GM21825 (cell line): ENCODE measurements at regions not wholly inside any gene's neighbourhood (a gene's known extent, or its start where the extent isn't known, plus 50 kb on each side); places are given as distances from the start of the nearest gene placed in this dataset.
"Not testable (repeated sequence)": the region's sequence is repeated elsewhere in the genome, so short reads cannot be mapped to it uniquely, and the experiment has no call there.

Source experiments
- ATAC-seq: cut with Tn5 transposase; IDR thresholded peaks from one replicate; pipeline ENCODE4 v1.9.1; 2021; ENCODE audit warnings: mild to moderate bottlenecking, moderate library complexity; ENCODE audit not compliant: unreplicated experiment

DNA sequence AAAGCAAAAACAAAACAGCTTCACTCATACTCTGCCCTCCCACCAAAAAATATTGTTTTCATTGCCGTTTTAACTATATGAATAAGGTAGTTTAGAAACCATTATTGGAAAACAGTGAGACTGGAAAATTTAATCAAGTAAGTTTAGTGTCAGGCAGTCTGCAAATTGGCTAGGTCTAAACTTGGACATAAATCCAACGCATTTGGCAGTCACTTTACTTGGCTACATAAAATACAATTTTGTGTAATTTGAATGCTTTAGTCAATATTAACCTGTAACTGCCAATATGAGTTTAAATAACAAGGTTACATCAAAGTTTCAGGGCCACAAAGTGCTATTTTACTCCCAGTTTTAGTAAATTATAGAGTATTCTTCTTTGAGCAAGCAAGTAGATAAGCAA lies 202.3 kb upstream of the SLC38A2 start:
- ATAC-seq, result no peak

DNA sequence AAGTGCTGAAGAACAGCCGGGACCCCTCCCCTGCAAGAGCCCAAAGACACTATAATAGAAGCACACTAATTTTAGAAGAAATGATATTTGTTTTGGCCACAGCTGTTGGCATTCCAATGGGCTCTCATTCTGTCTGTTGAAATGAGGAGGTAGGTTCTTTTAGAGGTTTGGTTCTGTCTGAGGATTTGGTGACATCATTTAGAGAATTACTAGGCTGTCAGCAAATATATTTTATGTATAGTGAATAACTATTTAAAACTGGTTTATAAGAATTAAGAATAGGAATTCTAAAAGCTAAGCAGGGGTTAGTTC lies 200.7 kb upstream of the SLC38A2 start:
- no peak for ATAC-seq

DNA sequence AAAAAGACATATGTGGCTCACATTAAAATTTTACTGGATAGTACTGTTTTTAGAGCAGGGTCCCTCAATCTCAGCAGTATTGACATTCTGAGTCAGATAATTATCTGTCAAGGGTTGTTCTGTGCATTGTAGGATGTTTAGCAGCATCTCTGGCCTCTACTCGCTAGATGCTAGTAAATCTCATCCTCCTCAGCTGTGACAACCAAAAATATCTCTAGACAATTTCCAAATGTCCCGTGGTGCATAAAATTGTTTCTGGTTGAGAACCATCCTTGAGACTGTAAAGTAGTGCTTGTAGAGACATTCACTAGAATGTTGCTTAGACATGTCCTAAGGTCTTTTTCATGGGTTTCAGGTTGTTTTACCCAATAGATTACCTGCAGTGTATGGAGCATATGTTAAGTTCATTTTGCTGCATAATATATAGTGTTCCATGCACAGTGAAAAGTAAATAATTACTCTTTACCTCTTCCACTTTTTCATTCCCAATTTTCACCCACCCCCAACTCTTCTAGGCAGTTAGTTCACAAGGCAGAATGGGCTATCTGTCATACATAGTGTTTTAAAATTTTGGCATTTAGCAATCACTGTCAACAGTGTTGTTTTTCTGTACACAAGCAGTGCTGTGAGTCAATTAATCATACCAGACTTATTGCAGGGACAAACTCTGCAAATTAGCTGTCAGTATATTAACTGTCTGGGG lies 200.2 kb upstream of the SLC38A2 start:
- no peak for ATAC-seq

DNA sequence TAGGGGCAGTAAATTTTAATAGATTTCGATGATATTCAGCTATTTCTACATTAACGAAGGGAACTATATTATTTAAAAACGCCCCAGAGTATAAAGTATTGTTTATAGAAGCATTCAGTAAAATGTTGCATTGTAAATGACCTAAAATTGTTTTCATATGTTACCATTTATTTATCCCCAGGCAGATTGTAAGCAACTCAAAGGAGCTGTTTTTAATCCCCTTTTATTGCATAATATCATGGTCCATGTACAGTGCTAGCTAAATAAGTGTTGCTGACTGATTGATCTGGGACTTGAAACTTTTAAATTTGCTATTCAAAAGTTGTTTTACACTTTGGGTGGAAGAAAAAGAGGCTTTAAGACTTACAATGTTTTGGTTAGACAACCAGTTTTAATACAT lies 199.0 kb upstream of the SLC38A2 start:
- no peak for ATAC-seq

DNA sequence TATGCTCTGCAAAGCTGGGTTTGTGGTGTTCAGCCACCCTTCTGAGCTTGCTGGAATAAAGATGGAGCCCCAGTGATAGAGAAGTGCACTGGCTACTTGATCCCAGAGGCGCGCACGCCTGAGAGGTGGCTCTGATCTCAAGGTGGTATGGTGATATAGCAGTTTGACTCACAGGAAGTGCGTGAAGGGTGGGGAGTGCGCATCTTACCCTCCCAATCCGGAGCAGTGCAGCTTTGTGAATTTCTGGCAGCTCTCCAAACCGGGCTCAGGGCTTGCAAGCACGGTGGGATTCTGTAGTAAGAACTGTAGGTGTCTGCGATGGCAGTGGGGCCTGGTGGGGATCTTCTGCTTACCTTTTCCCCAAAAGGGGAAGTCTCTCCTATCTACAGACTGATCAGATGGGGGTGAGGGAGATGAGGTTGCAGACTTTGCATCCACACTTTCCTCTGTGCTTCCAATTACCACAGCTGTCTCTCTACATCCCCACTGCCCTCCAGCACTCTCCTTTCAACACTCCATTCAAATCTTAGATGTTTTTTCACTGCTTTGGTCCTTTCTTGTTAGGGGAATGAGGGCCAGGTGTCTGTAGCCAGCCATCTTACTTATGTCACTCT lies 197.4 kb upstream of the SLC38A2 start:
- no peak for ATAC-seq

DNA sequence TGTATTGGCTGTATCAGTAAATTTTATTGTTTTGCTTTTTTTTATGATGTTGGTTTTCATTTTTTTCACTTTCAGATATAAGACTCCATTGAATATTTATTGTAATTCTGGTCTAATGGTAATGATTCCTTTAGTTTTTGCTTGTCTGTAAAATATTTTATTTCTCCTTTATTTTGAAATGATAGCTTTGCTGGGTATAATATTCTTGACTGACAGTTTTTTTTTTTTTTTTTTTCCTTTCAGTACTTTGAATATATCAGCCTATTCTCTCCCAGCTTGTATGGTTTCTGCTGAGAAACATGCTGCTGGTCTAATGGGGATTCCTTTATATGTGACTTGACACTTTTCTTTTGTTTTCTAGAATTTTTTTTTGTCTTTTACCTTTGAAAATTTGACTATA lies 195.1 kb upstream of the SLC38A2 start:
- no peak for ATAC-seq

DNA sequence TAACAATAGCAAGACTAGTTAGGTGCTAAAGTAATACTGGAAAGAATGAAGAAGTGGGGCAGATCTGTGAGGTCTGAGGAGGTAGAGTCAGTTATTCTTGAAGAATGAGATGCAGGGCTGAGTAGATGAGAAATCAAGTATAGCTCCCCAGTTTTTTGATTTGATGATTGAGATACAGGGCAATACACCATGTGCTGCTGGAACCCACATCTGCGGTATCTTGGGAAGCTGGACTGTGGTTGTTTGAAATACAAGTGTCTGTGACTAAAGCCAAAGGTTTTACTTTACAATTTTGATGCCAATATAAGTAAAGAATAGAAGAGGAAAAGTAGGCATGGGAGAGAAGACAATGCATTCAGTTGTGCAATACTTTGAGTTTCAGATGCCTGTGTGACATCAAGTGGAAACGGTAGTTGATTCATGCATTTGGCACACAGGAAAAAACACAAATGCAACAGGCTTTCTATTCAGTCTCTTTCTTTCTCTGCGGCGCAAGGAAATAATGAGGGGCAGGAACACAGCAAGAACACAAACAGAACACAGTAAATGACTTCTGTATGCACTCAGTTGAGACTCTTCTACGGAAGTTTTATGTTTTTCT lies 190.2 kb upstream of the SLC38A2 start:
- no peak for ATAC-seq

DNA sequence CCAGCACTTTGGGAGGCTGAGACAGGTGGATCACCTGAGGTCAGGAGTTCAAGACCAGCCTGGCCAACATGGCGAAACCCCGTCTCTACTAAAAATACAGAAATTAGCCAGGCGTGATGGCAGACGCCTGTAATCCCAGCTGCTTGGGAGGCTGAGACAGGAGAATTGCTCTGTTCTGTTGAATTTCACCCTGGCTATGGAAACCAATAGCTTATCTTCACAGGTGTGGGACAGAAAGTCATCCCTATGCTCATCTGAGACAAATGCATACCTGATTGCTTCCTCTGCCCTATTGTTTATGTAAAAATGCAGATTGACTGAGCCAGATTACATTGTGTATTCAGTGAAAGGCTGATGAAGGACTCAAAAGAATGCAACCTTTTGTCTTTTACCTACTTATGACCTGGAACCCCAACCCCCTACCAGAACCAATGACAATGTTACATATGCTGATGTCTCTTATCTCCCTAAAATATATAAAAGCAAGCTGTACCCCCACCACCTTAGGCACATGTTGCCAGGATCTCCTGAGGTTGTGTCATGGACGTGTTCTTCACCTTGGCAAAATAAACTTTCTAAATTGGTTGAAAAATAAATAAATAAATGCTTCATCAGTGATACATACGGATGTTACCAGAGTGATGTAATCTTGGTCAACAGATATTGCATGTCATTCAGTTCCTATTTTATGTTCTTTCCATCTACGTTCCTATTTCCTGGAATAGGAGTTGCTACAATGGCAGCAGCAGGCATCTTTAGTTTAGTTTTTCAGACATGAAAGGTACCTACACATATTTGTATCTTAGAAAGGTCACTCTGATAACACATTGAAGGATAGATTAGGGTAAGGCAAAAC lies 189.4 kb upstream of the SLC38A2 start:
- ATAC-seq, result not testable (repeated sequence)

DNA sequence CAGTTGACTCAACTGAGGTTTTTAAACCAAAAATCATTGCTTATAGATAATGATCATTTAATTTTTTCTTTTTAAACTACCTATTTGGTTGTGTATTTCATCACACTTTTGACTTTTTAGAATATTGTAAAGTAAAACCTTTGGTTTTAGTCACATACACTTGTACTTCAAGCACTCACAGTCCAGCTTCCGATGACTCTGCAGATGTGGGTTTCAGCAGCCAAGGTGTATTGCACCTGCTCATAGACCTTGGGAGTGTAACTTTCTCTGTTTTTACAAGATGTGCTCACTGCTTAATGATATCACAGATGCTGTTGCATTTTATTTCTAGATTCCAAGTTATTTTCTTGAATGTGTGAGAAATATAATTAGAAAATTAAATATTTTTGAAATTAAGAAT lies 188.3 kb upstream of the SLC38A2 start:
- no peak for ATAC-seq

DNA sequence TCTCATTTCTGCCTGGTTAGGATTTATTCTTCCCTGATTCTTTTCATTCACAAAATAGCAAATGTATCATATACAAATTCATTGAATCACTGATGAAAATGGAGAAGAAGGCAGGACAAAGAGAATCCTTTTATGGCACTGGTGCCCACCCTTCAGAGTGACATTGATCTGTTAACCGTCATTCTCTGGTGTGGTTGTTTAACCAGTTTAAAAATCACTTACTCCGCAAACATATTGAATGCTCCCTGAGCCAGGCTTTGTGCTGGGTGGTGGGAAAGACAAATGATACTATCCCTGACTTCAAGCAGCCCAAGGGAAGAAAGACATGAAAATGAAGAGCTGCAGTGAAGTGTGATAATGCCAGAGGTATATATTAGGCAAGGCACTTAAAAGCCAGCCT lies 187.5 kb upstream of the SLC38A2 start:
- no peak for ATAC-seq

DNA sequence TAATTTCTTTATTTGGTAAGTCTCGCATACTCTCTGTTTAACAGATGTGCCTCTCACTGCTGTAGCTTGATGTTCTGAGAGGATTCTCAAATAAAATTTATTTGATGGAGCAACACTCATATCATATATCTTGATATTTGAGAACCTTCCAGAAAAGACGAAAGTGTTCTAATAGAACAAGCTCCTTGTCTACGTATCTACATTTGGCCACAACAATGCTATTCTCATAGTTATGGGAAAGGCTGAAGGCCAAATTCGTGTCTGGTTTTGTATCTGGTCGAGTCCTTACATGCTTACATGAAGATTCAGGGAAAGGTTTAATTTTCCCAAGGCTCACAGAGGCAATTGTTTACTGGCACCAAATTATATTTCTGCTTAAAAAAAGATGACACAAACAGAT lies 186.7 kb upstream of the SLC38A2 start:
- ATAC-seq, result no peak

DNA sequence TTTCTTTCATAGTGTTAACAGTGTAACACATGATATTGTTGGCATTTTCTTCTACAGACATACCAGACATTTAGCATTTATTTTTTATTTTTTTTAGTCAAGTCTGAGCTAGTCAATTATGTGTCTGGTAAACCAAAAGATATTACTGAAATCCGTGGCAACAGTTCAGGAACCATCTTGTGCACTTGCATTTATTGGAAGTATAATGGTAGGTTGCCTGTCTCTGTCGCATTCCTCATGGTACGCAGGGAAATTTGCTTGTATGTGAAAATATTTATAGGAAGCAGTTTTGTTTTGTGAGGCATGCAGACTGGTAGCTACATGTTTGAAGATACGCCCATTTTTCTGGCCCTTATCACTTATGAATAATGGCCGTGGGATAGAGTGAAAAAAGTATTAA lies 186.1 kb upstream of the SLC38A2 start:
- ATAC-seq, result no peak

DNA sequence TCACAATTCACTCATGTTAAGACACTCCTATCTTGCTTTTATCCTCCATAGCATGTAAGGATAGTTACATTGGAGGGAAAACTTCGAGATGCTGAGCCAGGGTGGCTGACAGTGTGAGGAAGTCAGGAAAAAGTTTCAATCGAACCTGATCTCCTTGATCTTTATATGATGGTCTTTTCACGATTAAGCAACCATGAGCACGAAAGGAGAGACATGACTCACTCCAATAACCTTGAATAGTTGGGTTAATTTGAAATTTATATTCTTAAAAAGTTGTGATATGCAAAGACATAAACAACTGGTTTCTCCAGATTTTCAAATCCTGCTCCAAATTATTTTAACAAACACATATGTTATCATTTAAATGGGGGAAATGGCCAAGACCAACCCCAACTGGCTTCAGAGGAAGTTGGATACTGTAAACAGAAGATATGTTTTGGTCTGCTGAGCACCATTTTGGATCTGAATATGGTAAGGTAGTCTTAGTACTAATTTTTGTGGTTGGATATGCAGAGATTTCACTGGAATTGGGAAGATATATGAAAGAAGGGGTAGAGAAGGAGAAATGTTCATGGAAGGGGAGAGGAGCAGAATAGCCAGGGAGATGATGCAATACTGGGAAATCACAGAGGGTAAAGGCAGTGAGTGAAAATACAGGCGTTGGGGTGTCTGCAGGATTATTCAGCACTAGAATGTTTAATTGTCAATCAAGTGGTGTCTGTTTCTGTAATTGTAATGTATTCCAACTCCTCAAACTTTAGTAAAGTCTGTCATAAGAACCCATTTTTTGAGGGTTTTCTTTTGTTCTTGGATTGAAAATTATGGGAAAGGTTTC lies 185.2 kb upstream of the SLC38A2 start:
- ATAC-seq, result no peak

DNA sequence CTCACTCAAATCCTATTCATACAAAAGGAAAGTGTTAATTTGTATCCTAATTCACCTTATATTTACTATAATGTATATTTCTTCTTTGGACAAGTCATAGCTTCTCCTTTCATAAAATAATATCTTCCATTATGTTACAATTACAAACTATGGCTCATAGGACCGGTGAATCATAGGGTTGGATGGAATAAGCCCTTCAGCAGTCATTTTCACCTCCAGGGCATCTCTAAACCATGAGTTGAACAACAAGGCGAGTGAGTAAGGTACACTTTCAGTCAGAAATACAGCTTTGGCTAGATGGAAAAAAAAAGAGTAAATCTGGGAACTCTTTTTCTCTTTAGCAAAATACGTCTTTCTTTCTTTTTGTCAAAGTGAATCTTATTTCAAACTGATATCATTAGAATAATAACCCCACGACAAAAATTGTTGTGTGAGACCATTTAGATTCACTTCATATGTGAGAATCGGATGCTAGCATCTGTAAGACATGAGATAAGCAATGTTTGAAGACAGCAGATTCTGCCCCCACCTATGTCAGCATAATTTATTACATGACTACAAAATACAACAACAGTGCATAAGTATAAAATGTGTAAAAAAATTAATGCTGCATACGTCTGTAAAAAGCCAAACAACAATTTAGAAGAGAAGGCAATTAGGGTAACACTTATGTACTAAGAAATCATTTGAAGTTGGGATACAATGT lies 184.4 kb upstream of the SLC38A2 start:
- no peak for ATAC-seq

DNA sequence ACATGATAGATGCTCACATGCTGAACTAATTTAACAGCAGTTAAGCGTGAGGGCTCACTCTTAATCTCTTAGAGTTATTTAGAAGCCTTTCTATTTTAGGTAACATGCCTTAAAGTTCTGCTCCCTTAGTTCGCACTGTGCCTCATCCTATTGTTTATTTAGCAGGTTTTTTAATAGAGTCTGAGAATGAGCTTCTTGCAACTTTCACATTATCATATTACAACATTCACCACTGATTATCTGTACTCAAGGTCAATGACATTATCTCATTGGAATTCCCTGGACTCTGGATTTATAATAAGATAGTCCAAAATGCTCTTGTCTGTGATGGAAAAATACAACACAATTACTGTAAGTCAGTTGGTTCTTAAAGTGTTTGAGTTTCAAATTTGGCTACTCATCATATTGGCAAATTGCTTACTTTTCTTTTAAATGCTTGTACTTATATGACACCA lies 183.6 kb upstream of the SLC38A2 start:
- ATAC-seq, result no peak

DNA sequence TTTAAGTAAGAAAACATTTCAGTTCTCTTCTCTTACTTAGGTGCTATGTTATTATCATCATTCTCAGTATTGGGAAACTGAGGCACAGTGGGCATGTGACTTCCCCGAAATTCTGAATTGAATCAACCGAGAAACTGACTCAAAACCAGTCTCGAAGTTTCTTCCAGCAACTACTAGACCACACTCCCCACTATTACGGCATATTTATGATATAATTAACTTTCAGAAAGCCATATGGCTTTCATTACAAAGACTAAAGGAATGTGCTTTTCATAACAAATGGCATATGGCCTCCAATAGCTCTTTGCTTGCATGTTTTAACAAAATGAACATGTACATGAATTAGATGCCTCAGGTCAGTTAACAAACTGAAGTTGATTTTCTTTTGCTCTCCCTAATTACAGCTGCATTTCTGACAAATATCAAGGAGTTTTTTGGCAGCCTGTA lies 182.9 kb upstream of the SLC38A2 start:
- ATAC-seq, result no peak

DNA sequence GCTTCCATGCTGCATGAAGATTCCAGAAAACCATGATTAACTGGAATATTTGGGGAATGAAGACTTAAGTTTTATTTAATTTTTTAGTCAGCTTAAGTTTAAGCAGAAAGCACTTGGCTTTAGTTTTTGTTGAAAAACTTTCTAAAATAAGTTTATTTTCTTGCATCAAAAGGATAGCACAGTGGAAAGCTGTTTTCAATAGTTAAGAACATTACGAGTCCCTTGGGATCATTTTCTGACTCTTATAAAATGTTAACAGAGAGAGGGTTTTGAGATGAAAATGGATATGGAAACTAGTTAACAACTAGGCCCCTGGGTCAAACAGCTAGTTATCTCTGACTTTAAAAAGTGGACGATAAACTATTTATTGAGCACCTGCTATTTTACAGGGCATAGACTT lies 181.9 kb upstream of the SLC38A2 start:
- no peak for ATAC-seq

DNA sequence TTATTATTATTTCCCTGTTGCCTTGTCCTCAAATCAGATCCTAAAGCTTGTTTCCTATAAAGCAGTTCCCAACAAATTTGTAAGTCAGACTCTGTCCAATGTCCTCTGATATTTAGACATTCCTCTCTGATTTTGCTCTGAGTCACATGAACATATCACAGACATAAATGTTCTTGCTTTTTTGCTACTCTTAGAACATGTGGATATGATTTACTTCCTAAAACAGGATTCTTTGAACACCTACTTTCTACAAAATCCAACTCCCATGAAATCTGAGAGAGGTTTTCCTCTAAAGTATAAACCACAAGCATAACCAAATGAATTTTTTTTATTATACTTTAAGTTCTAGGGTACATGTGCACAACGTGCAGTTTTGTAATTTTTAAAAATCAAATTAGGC lies 181.3 kb upstream of the SLC38A2 start:
- ATAC-seq, result no peak

DNA sequence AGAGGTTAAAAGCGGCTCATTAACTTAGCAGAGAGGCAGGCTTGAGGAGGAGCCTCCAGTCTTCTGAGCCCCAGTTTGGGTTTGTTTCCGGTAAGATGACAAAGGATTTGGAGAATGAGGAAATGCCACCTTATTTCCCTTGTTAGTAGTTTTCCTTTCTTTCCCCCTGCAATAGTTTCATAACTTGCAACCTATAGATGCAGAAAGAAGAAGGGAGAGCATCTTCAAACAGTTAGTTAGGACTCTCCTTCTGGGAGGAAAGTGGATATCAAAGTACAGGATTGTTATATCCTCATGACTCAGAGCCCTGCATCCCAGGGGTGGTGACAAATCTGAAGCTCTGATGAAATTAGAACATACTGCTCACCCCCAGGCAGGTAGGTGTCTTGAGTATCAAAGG lies 180.7 kb upstream of the SLC38A2 start:
- no peak for ATAC-seq

DNA sequence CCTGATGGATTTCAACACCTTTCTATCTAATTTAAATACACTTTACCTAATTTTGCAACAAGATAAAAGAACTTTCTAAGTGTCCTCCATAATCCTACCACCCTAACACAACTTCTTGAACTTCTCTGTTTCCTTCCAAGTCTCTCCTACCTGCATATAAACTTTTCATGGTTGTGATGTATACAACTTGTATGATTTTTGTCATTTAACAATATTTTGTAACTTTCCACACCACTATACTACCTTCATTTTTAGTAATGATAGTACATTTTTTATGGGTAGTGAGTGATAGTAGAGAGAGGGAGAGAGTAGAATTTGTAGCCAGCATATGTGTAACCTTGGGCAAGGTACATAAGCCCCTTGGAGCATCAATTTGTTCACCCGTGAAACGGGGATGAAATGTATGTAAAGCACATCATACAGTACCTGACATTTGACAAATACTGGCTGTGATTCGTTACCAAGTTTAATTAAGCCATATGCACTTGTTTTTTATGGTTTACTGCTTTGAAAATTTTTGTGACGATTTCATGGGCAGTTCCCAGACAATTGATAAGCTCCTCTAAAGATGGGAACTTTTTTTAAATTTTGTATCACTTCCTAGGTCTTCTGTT lies 177.8 kb upstream of the SLC38A2 start:
- ATAC-seq, result no peak
